ENCODE measurements at regions not wholly inside any gene's neighbourhood (a gene's known extent, or its start where the extent isn't known, plus 50 kb on each side); places are given as distances from the start of the nearest gene placed in this dataset.

GRCh38 chr17:71192039-71192555 lies 928.7 kb upstream of the SOX9 start:
- Histone ChIP-seq H3K27ac (ENCODE audit: low read depth, low read length) (no peak overlapping the region), H3K14ac (ENCODE audit: insufficient read length) (no peak overlapping the region), H3K23ac (ENCODE audit: insufficient read length) (no peak overlapping the region), H3K79me1 (ENCODE audit: low read depth, low read length) (no peaks in the 10 kb centered on the region), H3K56ac (replicated peaks; ENCODE audit: insufficient read length, low read depth, low read length) (no peak overlapping the region), H2AFZ (ENCODE audit: low read length) (no peak overlapping the region), H3K9me3 (ENCODE audit: insufficient read depth in 2 of 2, low read depth in 1 of 2, low read length in 1 of 2) (no peaks in the 10 kb centered on the region), H2BK120ac (replicated peaks; ENCODE audit: low read depth, low read length) (no peak overlapping the region), H2BK12ac (ENCODE audit: low read depth, low read length) (no peak overlapping the region), H3K4me2 (ENCODE audit: insufficient read depth in 1 of 2, low read depth in 2 of 2, low read length in 2 of 2) (no peak overlapping the region), H4K8ac (ENCODE audit: extremely low read depth, insufficient read depth, low read length) (no peak overlapping the region), H3K4me1 (replicated peaks in 1 of 4; ENCODE audit: control insufficient read depth in 3 of 4, insufficient read depth in 4 of 4, low read length in 3 of 4) (no peaks in the 10 kb centered on the region), H3K79me2 (ENCODE audit: control insufficient read depth in 1 of 2, insufficient read depth in 2 of 2, low read length in 2 of 2) (no peaks in the 10 kb centered on the region), H4K20me1 (replicated peaks in 1 of 2; ENCODE audit: control insufficient read depth in 1 of 2, insufficient read depth in 2 of 2, low read length in 2 of 2) (no peaks in the 10 kb centered on the region), H3K4ac (replicated peaks; ENCODE audit: insufficient read length, low read depth, low read length) (no peak overlapping the region), H2BK5ac (ENCODE audit: low read depth, low read length) (no peak overlapping the region), H4K91ac (replicated peaks; ENCODE audit: insufficient read length, low read length) (no peak overlapping the region), H3K27me3 (replicated peaks in 1 of 4; ENCODE audit: control insufficient read depth in 3 of 4, extremely low read depth in 1 of 4, insufficient read depth in 3 of 4, low read length in 3 of 4) (no peaks in the 10 kb centered on the region), H3K18ac (ENCODE audit: extremely low read depth, low read length) (no peak overlapping the region), H3K23me2 (ENCODE audit: low read depth, low read length) (no peaks in the 10 kb centered on the region), H3K36me3 (ENCODE audit: control insufficient read depth in 2 of 4, insufficient read depth in 4 of 4, low read length in 3 of 4) (no peaks in the 10 kb centered on the region), H3K9ac (replicated peaks in 1 of 4; ENCODE audit: extremely low read depth in 1 of 4, low read depth in 3 of 4, low read length in 3 of 4) (no peak overlapping the region), H3K4me3 (ENCODE audit: extremely low read depth in 1 of 4, insufficient read depth in 2 of 4, low read depth in 3 of 4, low read length in 4 of 4) (no peak overlapping the region), H2AK5ac (ENCODE audit: low read depth, low read length) (no peak overlapping the region), H2BK20ac (ENCODE audit: low read length) (no peak overlapping the region), H2BK15ac (ENCODE audit: low read length) (no peak overlapping the region), H4K5ac (ENCODE audit: insufficient read length, low read depth, low read length) (no peak overlapping the region)
- POLR2A ChIA-PET (ENCODE audit: partially characterized antibody) = no interaction called here
- DNase-seq (ENCODE audit: low read depth in 1 of 2, low spot score in 2 of 2) (no peak), FAIRE-seq (no peak)
- WGBS, 2 experiments (ENCODE audit: extremely low coverage in 1 of 2, insufficient coverage in 1 of 2, insufficient read length in 1 of 2, insufficient replicate concordance in 2 of 2, low coverage in 1 of 2, low lambda C conversion rate in 2 of 2, missing lambda C conversion rate in 1 of 2) = 82% methylated on average over 2 of the region's 2 CpGs; no CpG with 5 or more reads in 1 of the 2 experiments
- CTCF ChIA-PET (ENCODE audit: partially characterized antibody) = no interaction called here
- TF ChIP-seq SP2 (IDR thresholded peaks at IDR 0.05; ENCODE audit: low read length) = no peak
- TF ChIP-seq SUZ12 (IDR thresholded peaks at IDR 0.05; ENCODE audit: low read length) = no peak
- no peak for TF ChIP-seq TBP (IDR thresholded peaks at IDR 0.05; ENCODE audit: low read depth, low read length)
- TF ChIP-seq SP4 (IDR thresholded peaks at IDR 0.05; ENCODE audit: low read length) = no peak
- TF ChIP-seq TAF1 (IDR thresholded peaks at IDR 0.05; ENCODE audit: low read depth, low read length) = no peak
- no peak for TF ChIP-seq RNF2 (IDR thresholded peaks at IDR 0.05; ENCODE audit: borderline replicate concordance, low read depth, low read length, missing control alignments, poor library complexity, severe bottlenecking)
- no peak for TF ChIP-seq JUN (IDR thresholded peaks at IDR 0.05; ENCODE audit: low read depth, low read length)
- no peak for TF ChIP-seq E2F6 (IDR thresholded peaks at IDR 0.05)
- TF ChIP-seq BACH1 (IDR thresholded peaks at IDR 0.05; ENCODE audit: low read length) = no peak
- TF ChIP-seq NANOG (IDR thresholded peaks at IDR 0.05; ENCODE audit: insufficient read depth, low read depth, low read length, poor library complexity, severe bottlenecking) = no peak
- no peak for TF ChIP-seq SAP30 (IDR thresholded peaks at IDR 0.05; ENCODE audit: insufficient read depth, insufficient replicate concordance, low read length)
- no peak for TF ChIP-seq EGR1 (IDR thresholded peaks at IDR 0.05; ENCODE audit: borderline replicate concordance, low read depth, low read length)
- TF ChIP-seq CREB1 (IDR thresholded peaks at IDR 0.05) = no peak
- no peak for TF ChIP-seq SRF (IDR thresholded peaks at IDR 0.05; ENCODE audit: low read depth, low read length)
- no peak for TF ChIP-seq KDM4A (IDR thresholded peaks at IDR 0.05; ENCODE audit: low read depth, low read length, severe bottlenecking)
